ENCODE measurements at regions not wholly inside any gene's neighbourhood (a gene's known extent, or its start where the extent isn't known, plus 50 kb on each side); places are given as distances from the start of the nearest gene placed in this dataset.

GRCh38 chr5:174305241-174305681 lies 259.8 kb downstream of the NSG2 start:
- TF ChIP-seq POLR2AphosphoS5 (IDR thresholded peaks at IDR 0.05; ENCODE audit: low read depth, low read length) = no peak
- no peak for TF ChIP-seq POLR2A (IDR thresholded peaks at IDR 0.05; ENCODE audit: low read depth, low read length)
- no peak for TF ChIP-seq TAF1 (IDR thresholded peaks at IDR 0.05; ENCODE audit: low read depth, low read length)
- TF ChIP-seq SPI1 (IDR thresholded peaks at IDR 0.05; ENCODE audit: low read depth, low read length) = no peak
- TF ChIP-seq POU2F2 (IDR thresholded peaks at IDR 0.05; ENCODE audit: low read depth, low read length) = no peak

Data from GM12891 (cell line).